Activated naive CD4-positive, alpha-beta T cell treated with anti-CD3 and anti-CD28 coated beads, Interleukin-2, amount 10 ng/mL, durations not matched to agents 7 days and 5 days (primary cell): ENCODE measurements at regions not wholly inside any gene's neighbourhood (a gene's known extent, or its start where the extent isn't known, plus 50 kb on each side); places are given as distances from the start of the nearest gene placed in this dataset.
"Not testable (repeated sequence)": the region's sequence is repeated elsewhere in the genome, so short reads cannot be mapped to it uniquely, and the experiment has no call there.

Experiments used
- CTCF ChIA-PET: fragments of 350-600 bp; sonication (Branson Sonifier 250); formaldehyde crosslinking; loops from one replicate; lab custom pipeline; 2021; ENCODE audit warnings: antibody characterized with exemption; lab: Charles Lee
- DNase-seq: peaks from one replicate; pipeline ENCODE4 v3.0.0-alpha.2; 2020
- H3K27ac Mint-ChIP-seq: one replicate; pipeline ENCODE4 v1.8.0; 2021; ENCODE audit warnings: mild to moderate bottlenecking, moderate library complexity, mixed read lengths
- H3K27me3 Mint-ChIP-seq: one replicate; pipeline ENCODE4 v1.8.0; 2021; ENCODE audit warnings: mild to moderate bottlenecking, mixed read lengths
- H3K36me3 Mint-ChIP-seq: one replicate; pipeline ENCODE4 v1.8.0; 2021; ENCODE audit warnings: mixed read lengths
- H3K4me1 Mint-ChIP-seq: one replicate; pipeline ENCODE4 v1.8.0; 2021; ENCODE audit warnings: mixed read lengths
- H3K4me3 Mint-ChIP-seq: one replicate; pipeline ENCODE4 v1.8.0; 2021; ENCODE audit warnings: mild to moderate bottlenecking, moderate library complexity, mixed read lengths
- H3K9me3 Mint-ChIP-seq: one replicate; pipeline ENCODE4 v1.8.0; 2021; ENCODE audit warnings: mixed read lengths

DNA sequence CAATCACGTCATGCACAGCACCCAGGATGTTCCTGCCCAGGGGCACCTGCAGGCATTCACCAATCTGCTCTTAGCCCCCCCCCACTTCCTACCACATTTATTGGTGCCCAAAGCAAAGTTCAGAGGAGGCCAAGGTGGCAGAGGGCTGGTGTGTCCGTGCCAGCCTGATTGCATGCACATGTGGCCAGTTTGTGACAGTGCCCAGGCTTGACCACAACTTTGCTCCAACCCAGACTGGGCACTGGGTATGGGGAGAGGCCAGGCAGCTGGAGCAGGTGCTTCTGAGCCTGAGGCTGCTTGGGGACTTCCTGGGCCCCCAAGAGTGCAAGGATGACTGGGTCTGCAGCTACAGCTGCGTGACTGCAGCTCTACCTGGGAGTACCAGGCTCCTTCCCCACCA, 192.3 kb upstream of the BCHE start:
- CTCF ChIA-PET, result no interaction called here
- Mint-ChIP-seq H3K9me3 (peaks cover 16% of the 10 kb centered on the region), H3K4me3 (no peak overlapping the region), H3K27me3 (no peaks in the 10 kb centered on the region), H3K4me1 (no peaks in the 10 kb centered on the region), H3K36me3 (no peaks in the 10 kb centered on the region), H3K27ac (no peak overlapping the region)
- DNase-seq, result no peak

- H3K4me1 Mint-ChIP-seq, result no peaks in the 10 kb centered on the region
- H3K27ac Mint-ChIP-seq, result no peak overlapping the region
- H3K4me3 Mint-ChIP-seq, result no peak overlapping the region
- no peak for DNase-seq
- H3K27me3 Mint-ChIP-seq, result no peaks in the 10 kb centered on the region
- CTCF ChIA-PET, result no interaction called here
- H3K9me3 Mint-ChIP-seq, result peaks cover 4% of the 10 kb centered on the region
- no peaks in the 10 kb centered on the region for H3K36me3 Mint-ChIP-seq
These were observed 176.0 kb upstream of the BCHE start for GRCh38 chr3:166013073-166013679.

DNA sequence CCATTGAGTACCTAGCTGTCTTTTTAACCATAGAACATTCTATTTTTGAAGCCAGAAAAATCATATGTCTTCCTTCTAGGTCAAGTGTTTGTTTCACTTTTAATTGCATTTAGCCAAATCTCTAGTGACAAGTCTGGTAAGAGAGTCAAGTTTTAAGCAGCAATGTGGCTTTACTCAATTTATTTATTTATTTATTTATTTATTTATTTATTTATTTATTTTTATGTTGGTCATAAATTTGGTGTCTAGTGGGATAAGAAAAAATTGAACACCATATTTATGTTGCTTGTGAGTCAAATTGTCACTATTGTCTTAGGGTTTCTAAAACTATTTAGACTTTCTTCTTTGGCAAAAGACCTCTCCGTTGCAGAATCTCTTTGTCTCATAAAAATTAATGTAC, 174.5 kb upstream of the BCHE start:
- peaks cover 6% of the 10 kb centered on the region for H3K9me3 Mint-ChIP-seq
- no peaks in the 10 kb centered on the region for H3K36me3 Mint-ChIP-seq
- no peak overlapping the region for H3K4me3 Mint-ChIP-seq
- DNase-seq, result no peak
- H3K27me3 Mint-ChIP-seq, result no peaks in the 10 kb centered on the region
- CTCF ChIA-PET, result no interaction called here
- H3K27ac Mint-ChIP-seq, result no peak overlapping the region
- no peaks in the 10 kb centered on the region for H3K4me1 Mint-ChIP-seq

GRCh38 chr3:166005126-166005525, 167.9 kb upstream of the BCHE start:
- no peak overlapping the region for H3K4me3 Mint-ChIP-seq
- no peak for DNase-seq
- H3K4me1 Mint-ChIP-seq, result no peaks in the 10 kb centered on the region
- peaks cover 15% of the 10 kb centered on the region for H3K9me3 Mint-ChIP-seq
- H3K27me3 Mint-ChIP-seq, result no peaks in the 10 kb centered on the region
- no peaks in the 10 kb centered on the region for H3K36me3 Mint-ChIP-seq
- CTCF ChIA-PET, result no interaction called here
- no peak overlapping the region for H3K27ac Mint-ChIP-seq

DNA sequence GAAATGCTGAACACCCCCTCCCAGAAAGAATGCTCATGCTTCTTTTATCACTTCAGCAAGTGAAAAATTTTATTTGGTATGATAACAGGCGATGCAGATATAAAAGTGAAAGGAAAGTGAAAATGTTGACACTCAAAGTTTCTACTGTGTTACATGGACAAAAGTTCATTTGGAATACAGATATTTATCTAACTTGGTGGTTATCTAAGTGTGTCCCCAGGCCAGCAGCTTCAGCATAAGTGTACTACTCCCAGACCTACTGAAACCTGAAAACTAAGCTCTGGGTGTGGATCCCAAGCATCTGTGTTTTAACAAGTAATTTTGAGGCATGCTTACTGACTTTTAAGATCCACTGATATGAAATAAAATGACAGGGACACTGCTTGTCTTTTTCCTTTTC, 157.1 kb upstream of the BCHE start:
- Mint-ChIP-seq H3K36me3 (no peaks in the 10 kb centered on the region), H3K4me3 (no peak overlapping the region), H3K27me3 (no peaks in the 10 kb centered on the region), H3K27ac (no peak overlapping the region), H3K9me3 (peaks cover 7% of the 10 kb centered on the region), H3K4me1 (no peaks in the 10 kb centered on the region)
- CTCF ChIA-PET, result no interaction called here
- DNase-seq, result no peak

GRCh38 chr3:165984589-165984988, 147.4 kb upstream of the BCHE start:
- no peak for DNase-seq
- Mint-ChIP-seq H3K27ac (no peak overlapping the region), H3K4me3 (no peak overlapping the region), H3K27me3 (no peaks in the 10 kb centered on the region), H3K36me3 (no peaks in the 10 kb centered on the region), H3K4me1 (no peaks in the 10 kb centered on the region), H3K9me3 (no peaks in the 10 kb centered on the region)
- CTCF ChIA-PET, result no interaction called here

- no peaks in the 10 kb centered on the region for H3K36me3 Mint-ChIP-seq
- H3K4me3 Mint-ChIP-seq, result no peak overlapping the region
- DNase-seq, result no peak
- H3K4me1 Mint-ChIP-seq, result no peaks in the 10 kb centered on the region
- peaks cover 5% of the 10 kb centered on the region for H3K9me3 Mint-ChIP-seq
- CTCF ChIA-PET, result no interaction called here
- H3K27me3 Mint-ChIP-seq, result no peaks in the 10 kb centered on the region
- no peak overlapping the region for H3K27ac Mint-ChIP-seq
These were observed 146.1 kb upstream of the BCHE start for GRCh38 chr3:165983284-165983683.

GRCh38 chr3:165981318-165981717, 144.1 kb upstream of the BCHE start:
- CTCF ChIA-PET, result no interaction called here
- no peak overlapping the region for H3K27ac Mint-ChIP-seq
- H3K4me3 Mint-ChIP-seq, result no peak overlapping the region
- H3K27me3 Mint-ChIP-seq, result no peaks in the 10 kb centered on the region
- no peaks in the 10 kb centered on the region for H3K36me3 Mint-ChIP-seq
- DNase-seq, result no peak
- H3K4me1 Mint-ChIP-seq, result no peaks in the 10 kb centered on the region
- peaks cover 8% of the 10 kb centered on the region for H3K9me3 Mint-ChIP-seq

DNA sequence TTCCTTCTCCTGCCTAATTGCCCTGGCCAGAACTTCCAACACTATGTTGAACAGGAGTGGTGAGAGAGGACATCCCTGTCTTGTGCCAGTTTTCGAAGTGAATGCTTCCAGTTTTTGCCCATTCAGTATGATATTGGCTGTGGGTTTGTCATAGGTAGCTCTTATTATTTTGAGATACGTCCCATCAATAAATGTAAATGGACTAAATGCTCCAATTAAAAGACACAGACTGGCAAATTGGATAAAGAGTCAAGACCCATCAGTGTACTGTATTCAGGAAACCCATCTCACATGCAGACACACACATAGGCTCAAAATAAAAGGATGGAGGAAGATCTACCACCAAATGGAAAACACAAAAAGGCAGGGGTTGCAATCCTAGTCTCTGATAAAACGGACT, 123.6 kb upstream of the BCHE start:
- H3K27me3 Mint-ChIP-seq, H3K4me3 Mint-ChIP-seq, H3K27ac Mint-ChIP-seq, H3K9me3 Mint-ChIP-seq, H3K4me1 Mint-ChIP-seq, CTCF ChIA-PET, DNase-seq, H3K36me3 Mint-ChIP-seq: not testable (repeated sequence)

GRCh38 chr3:165954171-165954570, 116.9 kb upstream of the BCHE start:
- CTCF ChIA-PET, result no interaction called here
- Mint-ChIP-seq H3K9me3 (peaks cover 12% of the 10 kb centered on the region), H3K4me3 (no peak overlapping the region), H3K4me1 (no peaks in the 10 kb centered on the region), H3K36me3 (no peaks in the 10 kb centered on the region), H3K27me3 (no peaks in the 10 kb centered on the region), H3K27ac (no peak overlapping the region)
- no peak for DNase-seq

DNA sequence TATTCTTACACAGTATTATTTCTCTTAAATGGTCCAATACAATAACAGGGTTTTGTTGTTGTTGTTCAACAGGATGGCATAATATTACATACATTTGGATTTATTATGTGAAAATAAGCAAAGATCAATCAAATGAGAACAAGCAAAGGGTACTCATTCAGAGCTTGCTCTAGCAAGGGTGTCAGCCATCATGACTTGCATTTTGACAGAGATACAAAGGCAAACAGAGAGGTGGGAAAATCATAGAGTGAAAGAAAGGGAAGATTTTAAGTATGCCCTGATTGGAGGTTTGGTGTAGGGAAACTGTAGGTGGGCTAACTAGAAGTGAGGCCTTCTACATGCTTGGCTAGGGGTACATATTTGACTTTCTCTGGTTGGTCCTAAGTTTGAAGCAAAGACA, 109.1 kb upstream of the BCHE start:
- no peak overlapping the region for H3K27ac Mint-ChIP-seq
- H3K36me3 Mint-ChIP-seq, result no peaks in the 10 kb centered on the region
- H3K27me3 Mint-ChIP-seq, result no peaks in the 10 kb centered on the region
- H3K4me1 Mint-ChIP-seq, result no peaks in the 10 kb centered on the region
- DNase-seq, result no peak
- H3K4me3 Mint-ChIP-seq, result no peak overlapping the region
- H3K9me3 Mint-ChIP-seq, result peaks cover 8% of the 10 kb centered on the region
- CTCF ChIA-PET, result no interaction called here

DNA sequence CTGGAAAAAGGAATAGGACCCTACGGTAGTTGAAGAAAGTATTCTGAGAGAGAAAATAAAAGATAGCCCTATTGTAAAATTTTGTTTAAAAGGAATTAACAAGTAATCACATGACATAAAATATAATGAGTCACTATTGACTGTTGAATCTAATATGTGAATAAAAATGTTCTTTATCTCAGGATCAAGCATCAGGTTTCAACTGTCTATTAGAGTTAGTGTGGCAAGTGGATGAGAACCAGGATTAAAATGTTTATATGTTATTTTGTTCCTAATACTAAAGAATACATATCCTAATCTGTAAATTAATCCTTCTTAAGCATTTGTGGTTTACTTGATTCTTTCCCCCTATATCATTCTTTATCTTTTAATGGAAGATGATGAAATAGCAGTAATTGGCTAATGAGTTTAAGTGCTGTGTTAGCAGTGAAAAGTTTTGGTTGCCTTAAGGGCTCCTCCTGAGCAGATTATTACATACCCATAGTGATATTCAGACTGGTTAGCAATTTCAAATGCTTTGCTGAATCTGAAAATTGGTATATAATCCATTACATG, 101.8 kb upstream of the BCHE start:
- CTCF ChIA-PET, result no interaction called here
- Mint-ChIP-seq H3K27me3 (no peaks in the 10 kb centered on the region), H3K9me3 (peaks cover 13% of the 10 kb centered on the region)

DNA sequence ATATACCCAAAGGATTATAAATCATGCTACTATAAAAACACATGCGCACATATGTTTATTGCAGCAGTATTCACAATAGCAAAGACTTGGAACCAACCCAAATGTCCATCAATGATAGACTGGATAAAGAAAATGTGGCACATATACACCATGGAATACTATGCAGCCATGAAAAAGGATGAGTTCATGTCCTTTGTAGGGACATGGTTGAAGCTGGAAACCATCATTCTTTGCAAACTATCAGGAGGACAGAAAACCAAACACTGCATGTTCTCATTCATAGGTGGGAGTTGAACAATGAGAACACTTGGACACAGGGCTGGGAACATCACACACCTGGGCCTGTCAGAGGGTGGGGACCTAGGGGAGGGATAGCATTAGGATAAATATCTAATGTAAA, 98.9 kb upstream of the BCHE start:
- CTCF ChIA-PET, H3K36me3 Mint-ChIP-seq, DNase-seq, H3K4me3 Mint-ChIP-seq, H3K4me1 Mint-ChIP-seq, H3K27me3 Mint-ChIP-seq, H3K27ac Mint-ChIP-seq: not testable (repeated sequence)
- peaks cover 22% of the 10 kb centered on the region for H3K9me3 Mint-ChIP-seq

More for the DNA sequence above, 101.8 kb upstream of the BCHE start:
- Mint-ChIP-seq H3K36me3 (no peaks in the 10 kb centered on the region), H3K27ac (no peak overlapping the region), H3K4me1 (no peaks in the 10 kb centered on the region), H3K4me3 (no peak overlapping the region)
- DNase-seq, result no peak

GRCh38 chr3:165924301-165924791, 87.1 kb upstream of the BCHE start:
- CTCF ChIA-PET, DNase-seq, H3K27me3 Mint-ChIP-seq, H3K4me1 Mint-ChIP-seq, H3K36me3 Mint-ChIP-seq, H3K27ac Mint-ChIP-seq, H3K4me3 Mint-ChIP-seq: not testable (repeated sequence)
- peaks cover 11% of the 10 kb centered on the region for H3K9me3 Mint-ChIP-seq

- Mint-ChIP-seq H3K4me1 (no peaks in the 10 kb centered on the region), H3K36me3 (no peaks in the 10 kb centered on the region), H3K27me3 (no peaks in the 10 kb centered on the region), H3K4me3 (no peak overlapping the region), H3K9me3 (peaks cover 22% of the 10 kb centered on the region), H3K27ac (no peak overlapping the region)
- CTCF ChIA-PET, result no interaction called here
- DNase-seq, result no peak
These were observed 83.8 kb upstream of the BCHE start for GRCh38 chr3:165920984-165921383.
